Caki2 (cell line): ENCODE measurements at regions not wholly inside any gene's neighbourhood (a gene's known extent, or its start where the extent isn't known, plus 50 kb on each side); places are given as distances from the start of the nearest gene placed in this dataset.
"Not testable (repeated sequence)": the region's sequence is repeated elsewhere in the genome, so short reads cannot be mapped to it uniquely, and the experiment has no call there.

Source experiments
- DNase-seq: peaks from one replicate; pipeline ENCODE4 v3.0.0-alpha.2; 2015; ENCODE audit warnings: low read depth
- in situ Hi-C: cut with HindIII; loops from 2 replicates; pipeline ENCODE4 v1.10.0; 2016; ENCODE audit warnings: low sequenced_read_pairs, low pct_unique_long_range_greater_than_20kb, mixed read lengths

DNA sequence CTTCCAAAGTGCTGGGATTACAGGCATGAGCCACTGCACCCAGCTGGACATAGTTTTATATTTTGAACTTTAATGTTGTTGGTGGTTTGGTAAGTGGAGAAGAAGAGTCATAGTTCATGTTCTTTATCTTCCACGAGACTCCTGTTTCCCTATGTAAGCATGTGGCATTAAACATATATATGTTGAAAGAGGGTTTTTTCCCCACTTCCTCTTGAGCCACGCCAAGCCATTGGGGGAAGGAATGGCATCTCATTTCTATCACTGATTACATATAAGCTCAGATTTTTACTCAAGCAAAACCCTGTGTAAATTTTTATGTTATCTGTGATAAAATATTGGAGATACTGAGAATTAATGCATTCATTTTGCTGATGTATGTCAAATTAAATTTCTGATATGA is 300.4 kb downstream of the PHF14 start:
- in situ Hi-C loops: no loop called here

GRCh38 chr7:11281953-11282352 is 308.3 kb downstream of the PHF14 start:
- no peak for DNase-seq
- in situ Hi-C loops: no loop called here

More for the DNA sequence above, 300.4 kb downstream of the PHF14 start:
- DNase-seq: no peak

DNA sequence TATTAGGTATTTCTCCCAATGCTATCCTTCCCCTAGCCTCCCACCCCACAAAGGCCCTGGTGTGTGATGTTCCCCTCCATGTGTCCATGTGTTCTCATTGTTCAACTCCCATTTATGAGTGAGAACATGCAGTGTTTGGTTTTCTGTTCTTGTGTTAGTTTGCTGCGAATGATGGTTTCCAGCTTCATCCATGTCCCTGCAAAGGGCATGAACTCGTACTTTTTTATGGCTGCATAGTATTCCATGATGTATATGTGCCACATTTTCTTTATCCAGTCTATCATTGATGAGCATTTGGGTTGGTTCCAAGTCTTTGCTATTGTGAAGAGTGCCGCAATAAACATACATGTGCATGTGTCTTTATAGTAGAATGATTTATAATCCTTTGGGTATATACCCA is 309.9 kb downstream of the PHF14 start:
- in situ Hi-C loops: not testable (repeated sequence)

DNA sequence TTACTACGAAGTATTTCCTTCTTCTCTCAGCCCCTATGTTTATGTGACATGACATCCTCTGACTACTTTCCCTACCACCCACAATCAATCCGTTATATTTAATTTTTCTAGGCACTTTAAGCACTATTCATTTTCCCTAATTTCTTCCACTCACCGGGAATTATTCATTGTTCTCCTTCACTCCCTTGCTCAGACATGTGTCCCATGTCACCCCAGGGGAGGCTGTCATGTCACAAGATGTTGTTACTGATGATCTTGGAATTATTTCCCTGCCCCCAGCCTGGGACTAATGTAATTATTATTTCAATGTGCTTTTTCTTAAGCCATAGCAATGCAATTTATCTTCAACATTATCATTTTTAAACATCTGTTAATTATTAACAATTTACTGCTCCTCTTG is 317.2 kb downstream of the PHF14 start:
- in situ Hi-C loops: no loop called here
- DNase-seq: no peak

More for the DNA sequence above, 309.9 kb downstream of the PHF14 start:
- DNase-seq: not testable (repeated sequence)

GRCh38 chr7:11294218-11294617 is 320.5 kb downstream of the PHF14 start:
- in situ Hi-C loops: no loop called here
- DNase-seq: no peak

- in situ Hi-C loops: no loop called here
- no peak for DNase-seq
These were observed 321.3 kb downstream of the PHF14 start for GRCh38 chr7:11294965-11295364.

- DNase-seq: no peak
- in situ Hi-C loops: no loop called here
These were observed 323.5 kb downstream of the PHF14 start for GRCh38 chr7:11297126-11297625.

- no peak for DNase-seq
These were observed 324.1 kb downstream of the PHF14 start for GRCh38 chr7:11297764-11298163.

GRCh38 chr7:11298220-11298619 is 324.5 kb downstream of the PHF14 start:
- peak; percentile 5 for DNase-seq
- in situ Hi-C loops: no loop called here

More at GRCh38 chr7:11297764-11298163, 324.1 kb downstream of the PHF14 start:
- in situ Hi-C loops: no loop called here

DNA sequence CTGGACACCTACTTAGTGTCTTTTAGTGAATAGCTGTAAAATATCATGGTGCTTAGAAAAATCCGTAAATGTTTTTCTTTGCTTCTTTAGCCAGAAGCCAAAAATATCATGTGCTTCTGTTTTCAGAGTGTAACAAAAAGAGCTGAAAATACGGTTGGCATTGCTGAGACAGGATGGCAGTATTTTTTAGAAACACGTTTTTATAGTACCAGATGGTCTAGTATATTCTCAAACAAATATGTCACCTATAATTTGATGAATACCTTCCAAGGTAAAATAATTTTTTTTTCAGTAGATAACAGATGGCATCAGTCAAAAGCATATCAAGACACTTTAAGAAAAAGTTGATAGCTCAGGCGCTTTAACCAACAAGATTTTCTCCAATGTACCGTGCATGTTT is 326.6 kb downstream of the PHF14 start:
- in situ Hi-C loops: no loop called here
- no peak for DNase-seq

DNA sequence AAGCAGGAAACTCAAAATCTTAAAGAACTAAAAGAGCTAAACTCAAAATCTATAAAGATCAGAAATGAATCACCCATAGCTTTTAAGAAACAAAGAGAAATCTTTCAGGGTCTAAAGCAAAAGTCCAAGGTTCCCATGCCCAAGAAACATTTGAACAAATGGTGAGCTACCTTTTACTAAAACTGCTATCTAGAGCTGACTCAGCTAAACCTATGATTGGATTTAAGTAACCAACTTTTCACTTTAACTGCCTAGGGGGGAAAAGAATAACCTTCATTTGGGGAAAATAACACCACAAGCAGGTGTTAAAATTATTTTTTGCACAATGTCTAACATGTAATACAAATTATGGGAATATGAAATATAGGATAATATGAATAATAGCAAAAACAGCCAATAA is 328.4 kb downstream of the PHF14 start:
- in situ Hi-C loops: no loop called here

DNA sequence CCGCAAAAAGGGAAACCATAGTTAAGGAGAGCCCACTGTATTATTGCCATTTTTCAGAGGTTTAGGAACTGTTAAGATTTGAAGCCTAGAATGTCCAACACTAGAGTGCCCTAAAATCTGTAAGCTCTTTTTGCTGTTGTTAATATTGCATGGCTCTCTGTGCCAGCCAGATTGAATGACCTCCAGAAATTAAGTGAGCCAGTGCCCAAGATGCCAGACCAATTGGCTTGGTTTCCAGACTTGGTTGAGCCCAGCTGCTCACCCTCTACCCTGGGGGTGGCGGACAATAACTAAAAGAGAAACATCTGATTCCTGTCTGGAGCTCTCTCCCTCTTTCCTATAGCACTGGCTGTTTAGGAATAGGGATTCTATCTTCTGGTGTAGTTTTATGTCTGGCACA is 340.1 kb downstream of the PHF14 start:
- in situ Hi-C loops: no loop called here
- no peak for DNase-seq

More for the DNA sequence above, 328.4 kb downstream of the PHF14 start:
- DNase-seq: no peak

GRCh38 chr7:11315666-11316258 is 342.1 kb downstream of the PHF14 start:
- in situ Hi-C loops: no loop called here
- no peak for DNase-seq

DNA sequence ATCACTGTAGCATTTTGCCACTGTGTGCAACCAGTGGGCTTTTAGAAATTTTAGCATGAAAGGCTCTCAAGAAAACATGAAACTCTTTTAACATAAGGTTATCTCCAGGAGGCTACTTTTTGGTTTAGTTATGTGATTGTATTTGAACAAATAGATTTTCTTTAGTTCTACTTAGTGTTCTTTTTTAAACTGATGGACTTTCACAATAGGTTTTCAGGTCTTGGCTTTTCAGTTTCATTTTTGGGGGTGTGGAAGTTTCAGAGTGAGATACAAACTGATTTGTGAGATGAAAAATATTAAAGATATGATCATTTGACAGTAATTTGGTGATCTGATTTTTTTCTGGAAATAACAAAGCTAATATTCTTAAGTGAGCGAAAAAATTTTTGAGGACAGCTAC is 344.1 kb downstream of the PHF14 start:
- in situ Hi-C loops: no loop called here
- DNase-seq: no peak

DNA sequence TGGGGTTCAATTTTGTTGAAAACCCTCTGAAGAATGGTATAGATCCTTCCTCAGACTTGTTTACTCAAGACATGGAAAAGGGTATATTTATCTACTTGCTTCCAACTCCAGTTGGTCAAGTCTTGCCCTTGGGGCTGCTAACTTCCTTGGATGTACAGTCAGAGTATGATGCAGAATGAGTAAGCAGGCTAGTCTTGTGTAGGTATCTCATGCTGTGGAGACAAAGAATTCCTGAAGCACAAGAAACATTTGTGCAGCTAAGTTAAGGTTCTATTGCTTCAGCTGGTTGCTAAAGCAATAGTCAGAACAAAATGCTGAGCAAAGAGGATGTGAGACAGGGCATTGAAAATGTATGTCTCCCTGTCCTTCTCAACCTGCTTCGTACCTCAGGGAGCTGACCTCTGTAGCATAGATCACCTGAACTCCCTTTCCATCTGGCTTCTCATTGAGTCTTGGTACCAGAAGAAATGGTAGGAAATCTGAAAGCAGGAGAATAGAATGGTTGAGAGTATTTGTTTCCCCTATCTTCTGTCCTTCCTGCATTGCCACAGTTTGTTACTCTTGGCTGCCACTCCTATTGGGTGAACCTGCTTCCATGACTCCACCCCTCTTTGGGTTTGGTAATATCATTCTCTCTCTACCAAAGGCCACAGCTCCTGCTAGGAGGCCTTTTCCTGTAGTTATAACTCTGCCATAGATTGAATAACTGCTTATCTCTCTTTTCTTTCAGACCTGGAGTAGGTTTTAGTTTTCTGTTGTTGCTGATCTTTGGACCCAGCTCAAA is 346.0 kb downstream of the PHF14 start:
- no peak for DNase-seq
- in situ Hi-C loops: no loop called here
